DOHH2 (cell line): ENCODE measurements at regions not wholly inside any gene's neighbourhood (a gene's known extent, or its start where the extent isn't known, plus 50 kb on each side); places are given as distances from the start of the nearest gene placed in this dataset.

Experiments
- H3F3A ChIP-seq: fragments of 200-600 bp; sonication (generic), shearing (Covaris generic); 2 replicates; pipeline ENCODE4 v1.6.0; 2016; ENCODE audit warnings: antibody characterized with exemption, mild to moderate bottlenecking; ENCODE audit not compliant: control insufficient read depth, insufficient read depth
- H3K27ac ChIP-seq: fragments of 200-600 bp; sonication (generic); 2 replicates; pipeline ENCODE4 v1.5.1; 2014; ENCODE audit warnings: low read depth, mild to moderate bottlenecking, low read length, moderate library complexity
- H3K27me3 ChIP-seq: fragments of 200-600 bp; sonication (generic); 2 replicates; pipeline ENCODE4 v1.6.1; 2014; ENCODE audit warnings: mild to moderate bottlenecking, low read length, mixed read lengths; ENCODE audit not compliant: control insufficient read depth
- H3K36me3 ChIP-seq: fragments of 200-600 bp; sonication (generic); 2 replicates; pipeline ENCODE4 v1.6.1; 2014; ENCODE audit warnings: mild to moderate bottlenecking, low read length, moderate library complexity, mixed read lengths; ENCODE audit not compliant: control insufficient read depth
- H3K4me1 ChIP-seq: fragments of 200-600 bp; sonication (generic); 2 replicates; pipeline ENCODE4 v1.6.1; 2014; ENCODE audit warnings: mild to moderate bottlenecking, low read length, mixed read lengths; ENCODE audit not compliant: control insufficient read depth
- H3K4me2 ChIP-seq: fragments of 200-600 bp; sonication (generic); 2 replicates; pipeline ENCODE4 v1.6.0; 2014; ENCODE audit warnings: mild to moderate bottlenecking, low read length, moderate library complexity
- H3K4me3 ChIP-seq: fragments of 200-600 bp; sonication (generic); 2 replicates; pipeline ENCODE4 v1.5.1; 2014; ENCODE audit warnings: mild to moderate bottlenecking, low read length, mixed read lengths
- H3K79me2 ChIP-seq: fragments of 200-600 bp; sonication (generic); 2 replicates; pipeline ENCODE4 v1.6.1; 2014; ENCODE audit warnings: mild to moderate bottlenecking, low read length, mixed read lengths; ENCODE audit not compliant: control insufficient read depth
- H3K9me2 ChIP-seq: fragments of 200-600 bp; sonication (generic); replicated peaks from 2 replicates; pipeline ENCODE4 v1.6.1; 2014; ENCODE audit warnings: mild to moderate bottlenecking, low read length, mixed read lengths; ENCODE audit not compliant: control insufficient read depth
- H3K9me3 ChIP-seq: fragments of 200-600 bp; sonication (generic); 2 replicates; pipeline ENCODE4 v1.6.1; 2014; ENCODE audit warnings: antibody characterized with exemption, low read length, mixed read lengths; ENCODE audit not compliant: control insufficient read depth, insufficient read depth
- H4K20me1 ChIP-seq: fragments of 200-600 bp; sonication (generic); 2 replicates; pipeline ENCODE4 v1.6.0; 2014; ENCODE audit warnings: low read depth, mild to moderate bottlenecking, antibody characterized with exemption, low read length, moderate library complexity; ENCODE audit not compliant: control insufficient read depth, insufficient read depth
- CTCF ChIP-seq: fragments of 200-600 bp; sonication (generic); IDR thresholded peaks from one replicate; pipeline ENCODE4 v1.5.1; 2014; ENCODE audit warnings: antibody characterized with exemption, mild to moderate bottlenecking, low read depth, low read length; ENCODE audit not compliant: poor library complexity, severe bottlenecking
- EZH2phosphoT487 ChIP-seq: fragments of 200-600 bp; sonication (generic); IDR thresholded peaks from 2 replicates; pipeline ENCODE4 v1.6.1; 2017; ENCODE audit warnings: borderline replicate concordance, mild to moderate bottlenecking, antibody characterized with exemption, low read length, moderate library complexity, mixed read lengths

- no peak overlapping the region for H3K4me3 ChIP-seq
- H3K79me2 ChIP-seq, result no peaks in the 10 kb centered on the region
- H4K20me1 ChIP-seq, result no peaks in the 10 kb centered on the region
- H3K4me2 ChIP-seq, result no peak overlapping the region
- no peaks in the 10 kb centered on the region for H3K36me3 ChIP-seq
- H3K4me1 ChIP-seq, result no peaks in the 10 kb centered on the region
- H3F3A ChIP-seq, result no peaks in the 10 kb centered on the region
- no peak for TF ChIP-seq CTCF
- no peak for TF ChIP-seq EZH2phosphoT487
- H3K27ac ChIP-seq, result no peak overlapping the region
- H3K9me3 ChIP-seq, result no peaks in the 10 kb centered on the region; the same call in 1 of the 2 replicates
- H3K9me2 ChIP-seq, result no peaks in the 10 kb centered on the region
- H3K27me3 ChIP-seq, result no peaks in the 10 kb centered on the region
Measured at GRCh38 chr5:89471541-89471940, 588.6 kb upstream of the MEF2C start.

GRCh38 chr5:89471115-89471514 lies 588.1 kb upstream of the MEF2C start:
- Histone ChIP-seq H4K20me1 (no peaks in the 10 kb centered on the region), H3K27me3 (no peaks in the 10 kb centered on the region)

GRCh38 chr5:89470658-89471057 lies 587.7 kb upstream of the MEF2C start:
- H3K9me2 ChIP-seq, result no peaks in the 10 kb centered on the region
- no peak overlapping the region for H3K4me3 ChIP-seq
- H3K27me3 ChIP-seq, result no peaks in the 10 kb centered on the region
- no peaks in the 10 kb centered on the region for H3F3A ChIP-seq
- H3K79me2 ChIP-seq, result no peaks in the 10 kb centered on the region
- no peaks in the 10 kb centered on the region for H3K36me3 ChIP-seq
- TF ChIP-seq EZH2phosphoT487 (no peak), CTCF (no peak)
- no peaks in the 10 kb centered on the region for H3K4me1 ChIP-seq
- H3K27ac ChIP-seq, result no peak overlapping the region
- no peaks in the 10 kb centered on the region; the same call in 1 of the 2 replicates for H3K9me3 ChIP-seq
- H4K20me1 ChIP-seq, result no peaks in the 10 kb centered on the region
- no peak overlapping the region for H3K4me2 ChIP-seq

More at GRCh38 chr5:89471115-89471514, 588.1 kb upstream of the MEF2C start:
- H3K9me2 ChIP-seq, result no peaks in the 10 kb centered on the region
- H3K27ac ChIP-seq, result no peak overlapping the region
- no peaks in the 10 kb centered on the region for H3K4me1 ChIP-seq
- H3K9me3 ChIP-seq, result no peaks in the 10 kb centered on the region; the same call in 1 of the 2 replicates
- no peak for TF ChIP-seq EZH2phosphoT487
- TF ChIP-seq CTCF, result no peak
- no peak overlapping the region for H3K4me3 ChIP-seq
- no peaks in the 10 kb centered on the region for H3F3A ChIP-seq
- H3K36me3 ChIP-seq, result no peaks in the 10 kb centered on the region
- H3K79me2 ChIP-seq, result no peaks in the 10 kb centered on the region
- no peak overlapping the region for H3K4me2 ChIP-seq

GRCh38 chr5:89458332-89458656 lies 575.3 kb upstream of the MEF2C start:
- Histone ChIP-seq H3F3A (no peaks in the 10 kb centered on the region), H4K20me1 (no peaks in the 10 kb centered on the region), H3K4me2 (no peak overlapping the region), H3K27me3 (no peaks in the 10 kb centered on the region), H3K36me3 (no peaks in the 10 kb centered on the region), H3K79me2 (no peaks in the 10 kb centered on the region), H3K27ac (no peak overlapping the region), H3K4me3 (no peak overlapping the region), H3K9me3 (no peaks in the 10 kb centered on the region), H3K9me2 (no peaks in the 10 kb centered on the region), H3K4me1 (0 out of 2 replicates have a peak, but pooled peaks cover 5% of the 10 kb centered on the region)
- TF ChIP-seq CTCF (no peak), EZH2phosphoT487 (no peak)
